K562 (cell line): ENCODE measurements at regions not wholly inside any gene's neighbourhood (a gene's known extent, or its start where the extent isn't known, plus 50 kb on each side); places are given as distances from the start of the nearest gene placed in this dataset.

Experiments used
- ARHGAP35 ChIP-seq: fragments of 450-650 bp; IDR thresholded peaks from 2 replicates; pipeline ENCODE4 v1.6.1; 2018; ENCODE audit not compliant: partially characterized antibody
- NR2C1 ChIP-seq, 2 experiments: fragments of 450-650 bp; IDR thresholded peaks; 2 replicates each; pipeline ENCODE4 v1.6.1; 2017; ENCODE audit warnings: mild to moderate bottlenecking in 2 of 2, antibody characterized with exemption in 1 of 2, inconsistent platforms in 1 of 2, missing compliant biosample characterization in 1 of 2, missing genetic modification characterization in 1 of 2
- PATZ1 ChIP-seq: fragments of 250-450 bp; sonication (Bioruptor Pico); IDR thresholded peaks from 2 replicates; pipeline ENCODE4 v1.5.0; 2020; ENCODE audit warnings: mild to moderate bottlenecking, borderline replicate concordance
- SIN3A ChIP-seq, 2 experiments: fragments of 150-350 bp in 1 of 2; IDR thresholded peaks; 2 replicates each; pipeline ENCODE4 v1.6.1; 2011 to 2016; ENCODE audit warnings: borderline replicate concordance in 2 of 2, low read depth in 2 of 2, low read length in 2 of 2, mild to moderate bottlenecking in 2 of 2, moderate library complexity in 2 of 2; ENCODE audit not compliant: control insufficient read depth in 1 of 2
- ZC3H8 ChIP-seq: fragments of 450-650 bp; IDR thresholded peaks from 2 replicates; pipeline ENCODE4 v1.6.1; 2017
- TF ChIP-seq, protein P1 (sequence below): fragments of 450-650 bp; IDR thresholded peaks from 2 replicates; pipeline ENCODE4 v1.6.1; 2014; ENCODE audit warnings: low read depth, mild to moderate bottlenecking, moderate library complexity, borderline replicate concordance
- TF ChIP-seq, protein P2 (sequence below): fragments of 450-650 bp; formaldehyde crosslinking; IDR thresholded peaks from 2 replicates; pipeline ENCODE4 v1.4.0; 2020; ENCODE audit warnings: mild to moderate bottlenecking, moderate library complexity

- TF ChIP-seq ZC3H8: no peak
- TF ChIP-seq, protein P1, sequence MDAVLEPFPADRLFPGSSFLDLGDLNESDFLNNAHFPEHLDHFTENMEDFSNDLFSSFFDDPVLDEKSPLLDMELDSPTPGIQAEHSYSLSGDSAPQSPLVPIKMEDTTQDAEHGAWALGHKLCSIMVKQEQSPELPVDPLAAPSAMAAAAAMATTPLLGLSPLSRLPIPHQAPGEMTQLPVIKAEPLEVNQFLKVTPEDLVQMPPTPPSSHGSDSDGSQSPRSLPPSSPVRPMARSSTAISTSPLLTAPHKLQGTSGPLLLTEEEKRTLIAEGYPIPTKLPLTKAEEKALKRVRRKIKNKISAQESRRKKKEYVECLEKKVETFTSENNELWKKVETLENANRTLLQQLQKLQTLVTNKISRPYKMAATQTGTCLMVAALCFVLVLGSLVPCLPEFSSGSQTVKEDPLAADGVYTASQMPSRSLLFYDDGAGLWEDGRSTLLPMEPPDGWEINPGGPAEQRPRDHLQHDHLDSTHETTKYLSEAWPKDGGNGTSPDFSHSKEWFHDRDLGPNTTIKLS: no peak
- TF ChIP-seq, protein P2, sequence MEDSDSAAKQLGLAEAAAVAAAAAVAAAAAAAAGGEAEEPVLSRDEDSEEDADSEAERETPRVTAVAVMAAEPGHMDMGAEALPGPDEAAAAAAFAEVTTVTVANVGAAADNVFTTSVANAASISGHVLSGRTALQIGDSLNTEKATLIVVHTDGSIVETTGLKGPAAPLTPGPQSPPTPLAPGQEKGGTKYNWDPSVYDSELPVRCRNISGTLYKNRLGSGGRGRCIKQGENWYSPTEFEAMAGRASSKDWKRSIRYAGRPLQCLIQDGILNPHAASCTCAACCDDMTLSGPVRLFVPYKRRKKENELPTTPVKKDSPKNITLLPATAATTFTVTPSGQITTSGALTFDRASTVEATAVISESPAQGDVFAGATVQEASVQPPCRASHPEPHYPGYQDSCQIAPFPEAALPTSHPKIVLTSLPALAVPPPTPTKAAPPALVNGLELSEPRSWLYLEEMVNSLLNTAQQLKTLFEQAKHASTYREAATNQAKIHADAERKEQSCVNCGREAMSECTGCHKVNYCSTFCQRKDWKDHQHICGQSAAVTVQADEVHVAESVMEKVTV (CRISPR knock-in tag): no peak
- TF ChIP-seq NR2C1 (IDR thresholded peaks at IDR 0.05): no peak
- TF ChIP-seq NR2C1 (tag; IDR thresholded peaks at IDR 0.05): no peak
- no peak for TF ChIP-seq SIN3A (IDR thresholded peaks at IDR 0.05; ENCODE audit: borderline replicate concordance in 2 of 2, control insufficient read depth in 1 of 2, low read depth in 2 of 2, low read length in 2 of 2)
- TF ChIP-seq PATZ1 (CRISPR knock-in tag): no peak
- TF ChIP-seq ARHGAP35: no peak
Measured at GRCh38 chr10:89924261-89924660, 222.9 kb downstream of the KIF20B start (continued).
